ENCODE measurements at regions not wholly inside any gene's neighbourhood (a gene's known extent, or its start where the extent isn't known, plus 50 kb on each side); places are given as distances from the start of the nearest gene placed in this dataset.
"Not testable (repeated sequence)": the region's sequence is repeated elsewhere in the genome, so short reads cannot be mapped to it uniquely, and the experiment has no call there.

- no peak for DNase-seq
Measured at GRCh38 chr13:68927387-68928026, 1180.1 kb upstream of the ATXN8OS start.

- DNase-seq: no peak
Measured at GRCh38 chr13:68923995-68924394, 1183.6 kb upstream of the ATXN8OS start.

- no peak for DNase-seq
Measured at GRCh38 chr13:68908879-68909278, 1198.7 kb upstream of the ATXN8OS start.

- no peak for DNase-seq
Measured at GRCh38 chr13:68905186-68905585, 1202.4 kb upstream of the ATXN8OS start.

GRCh38 chr13:68897331-68897928 lies 1210.2 kb upstream of the ATXN8OS start:
- DNase-seq: no peak

GRCh38 chr13:68895696-68896095 lies 1211.9 kb upstream of the ATXN8OS start:
- DNase-seq: no peak

- not testable (repeated sequence) for DNase-seq
Measured at GRCh38 chr13:68893721-68894120, 1213.9 kb upstream of the ATXN8OS start.

GRCh38 chr13:68892596-68892995 lies 1215.0 kb upstream of the ATXN8OS start:
- not testable (repeated sequence) for DNase-seq

GRCh38 chr13:68890101-68890500 lies 1217.5 kb upstream of the ATXN8OS start:
- not testable (repeated sequence) for DNase-seq

- no peak for DNase-seq
Measured at GRCh38 chr13:68888832-68889231, 1218.8 kb upstream of the ATXN8OS start.

- DNase-seq: no peak
Measured at GRCh38 chr13:68872338-68872737, 1235.3 kb upstream of the ATXN8OS start.

- no peak for DNase-seq
Measured at GRCh38 chr13:68851026-68851425, 1256.6 kb upstream of the ATXN8OS start.

- DNase-seq: no peak
Measured at GRCh38 chr13:68850160-68850559, 1257.5 kb upstream of the ATXN8OS start.

GRCh38 chr13:68846663-68847062 lies 1261.0 kb upstream of the ATXN8OS start:
- no peak for DNase-seq

GRCh38 chr13:68834375-68834774 lies 1273.3 kb upstream of the ATXN8OS start:
- DNase-seq: no peak

- DNase-seq: no peak
Measured at GRCh38 chr13:68816715-68817114, 1290.9 kb upstream of the ATXN8OS start.

- DNase-seq: no peak
Measured at GRCh38 chr13:68813180-68813796, 1294.3 kb upstream of the ATXN8OS start.

GRCh38 chr13:68810660-68811059 lies 1297.0 kb upstream of the ATXN8OS start:
- no peak for DNase-seq

GRCh38 chr13:68808456-68808855 lies 1299.2 kb upstream of the ATXN8OS start:
- DNase-seq: no peak

GRCh38 chr13:68806125-68806524 lies 1301.5 kb upstream of the ATXN8OS start:
- no peak for DNase-seq

- DNase-seq: no peak
Measured at GRCh38 chr13:68784275-68784674, 1323.4 kb upstream of the ATXN8OS start.

- no peak for DNase-seq
Measured at GRCh38 chr13:68759617-68760016, 1348.0 kb upstream of the ATXN8OS start.

- DNase-seq: no peak
Measured at GRCh38 chr13:68749796-68750195, 1357.8 kb upstream of the ATXN8OS start.

GRCh38 chr13:68748038-68748437 lies 1359.6 kb upstream of the ATXN8OS start:
- DNase-seq: no peak

GRCh38 chr13:68745502-68745901 lies 1362.1 kb upstream of the ATXN8OS start:
- no peak for DNase-seq

Measured in GF-D8 (cell line).